GM18867 (cell line): ENCODE measurements at regions not wholly inside any gene's neighbourhood (a gene's known extent, or its start where the extent isn't known, plus 50 kb on each side); places are given as distances from the start of the nearest gene placed in this dataset.
"Not testable (repeated sequence)": the region's sequence is repeated elsewhere in the genome, so short reads cannot be mapped to it uniquely, and the experiment has no call there.

Experiments
- ATAC-seq: cut with Tn5 transposase; IDR thresholded peaks from one replicate; pipeline ENCODE4 v1.9.1; 2021; ENCODE audit warnings: mild to moderate bottlenecking, moderate library complexity; ENCODE audit not compliant: unreplicated experiment

GRCh38 chr5:89199306-89199705, 316.3 kb upstream of the MEF2C start:
- ATAC-seq, result no peak

GRCh38 chr5:89191374-89191773, 308.4 kb upstream of the MEF2C start:
- ATAC-seq, result no peak

GRCh38 chr5:89190515-89191265, 307.7 kb upstream of the MEF2C start:
- ATAC-seq, result no peak

GRCh38 chr5:89187883-89188465, 305.0 kb upstream of the MEF2C start:
- no peak for ATAC-seq

GRCh38 chr5:89187268-89187667, 304.3 kb upstream of the MEF2C start:
- no peak for ATAC-seq

GRCh38 chr5:89181546-89181945, 298.6 kb upstream of the MEF2C start:
- ATAC-seq, result no peak

GRCh38 chr5:89179731-89180130, 296.7 kb upstream of the MEF2C start:
- no peak for ATAC-seq

GRCh38 chr5:89178541-89178940, 295.6 kb upstream of the MEF2C start:
- no peak for ATAC-seq

GRCh38 chr5:89173528-89173927, 290.5 kb upstream of the MEF2C start:
- no peak for ATAC-seq

GRCh38 chr5:89168766-89169165, 285.8 kb upstream of the MEF2C start:
- ATAC-seq, result peak; percentile 98

GRCh38 chr5:89164703-89165102, 281.7 kb upstream of the MEF2C start:
- not testable (repeated sequence) for ATAC-seq

GRCh38 chr5:89156226-89156625, 273.2 kb upstream of the MEF2C start:
- no peak for ATAC-seq

GRCh38 chr5:89147031-89147430, 264.0 kb upstream of the MEF2C start:
- no peak for ATAC-seq

- ATAC-seq, result no peak
These were observed 254.2 kb upstream of the MEF2C start for GRCh38 chr5:89137148-89137547.

- no peak for ATAC-seq
These were observed 251.0 kb upstream of the MEF2C start for GRCh38 chr5:89133975-89134374.

GRCh38 chr5:89133129-89133528, 250.1 kb upstream of the MEF2C start:
- no peak for ATAC-seq

GRCh38 chr5:89130851-89131250, 247.9 kb upstream of the MEF2C start:
- no peak for ATAC-seq

- ATAC-seq, result no peak
These were observed 247.0 kb upstream of the MEF2C start for GRCh38 chr5:89129941-89130340.

GRCh38 chr5:89128906-89129625, 246.1 kb upstream of the MEF2C start:
- ATAC-seq, result no peak

GRCh38 chr5:89128092-89128491, 245.1 kb upstream of the MEF2C start:
- ATAC-seq, result no peak

- ATAC-seq, result no peak
These were observed 244.2 kb upstream of the MEF2C start for GRCh38 chr5:89127191-89127590.

GRCh38 chr5:89125372-89125771, 242.4 kb upstream of the MEF2C start:
- no peak for ATAC-seq
